GM18508 (cell line): ENCODE measurements at regions not wholly inside any gene's neighbourhood (a gene's known extent, or its start where the extent isn't known, plus 50 kb on each side); places are given as distances from the start of the nearest gene placed in this dataset.
"Not testable (repeated sequence)": the region's sequence is repeated elsewhere in the genome, so short reads cannot be mapped to it uniquely, and the experiment has no call there.

Experiments used
- ATAC-seq: cut with Tn5 transposase; IDR thresholded peaks from one replicate; pipeline ENCODE4 v1.9.1; 2021; ENCODE audit warnings: moderate number of reproducible peaks; ENCODE audit not compliant: insufficient read depth, unreplicated experiment

DNA sequence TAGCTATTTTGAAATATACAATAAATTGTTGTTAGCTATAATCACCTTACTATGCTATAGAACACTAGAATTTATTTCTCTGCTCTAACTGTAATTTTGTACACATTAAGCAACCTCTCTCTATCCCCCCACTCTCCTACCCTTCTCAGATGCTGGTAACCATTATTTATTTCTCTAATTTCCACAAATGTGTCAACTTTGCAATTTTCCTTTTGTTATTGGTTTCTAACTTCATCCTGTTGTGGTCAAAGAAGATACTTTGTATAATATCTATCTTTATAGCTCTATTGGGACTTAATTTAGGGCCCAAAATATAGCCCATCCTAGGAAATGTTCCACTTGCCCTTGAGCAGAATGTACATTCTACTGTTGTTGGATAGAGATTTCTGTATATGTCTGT, 229.3 kb downstream of the SATB1 start:
- no peak for ATAC-seq

DNA sequence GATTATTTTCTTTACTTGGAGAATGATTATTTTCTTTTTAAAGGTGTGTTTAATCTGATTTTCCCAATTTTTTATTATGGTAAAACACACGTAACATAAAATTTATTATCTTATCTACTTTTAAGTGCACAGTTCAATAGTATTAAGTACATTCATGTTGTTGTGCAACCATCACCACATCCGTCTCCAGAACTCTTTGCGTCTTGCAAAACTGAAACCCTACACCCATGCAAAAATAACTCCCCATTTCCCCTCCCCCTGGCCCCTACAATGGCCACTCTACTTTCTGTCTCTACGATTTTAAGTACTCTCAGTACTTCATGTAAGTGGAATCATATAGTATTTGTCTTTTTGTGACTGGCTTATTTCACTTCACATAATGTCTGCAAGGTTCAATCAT, 230.7 kb downstream of the SATB1 start:
- no peak for ATAC-seq

DNA sequence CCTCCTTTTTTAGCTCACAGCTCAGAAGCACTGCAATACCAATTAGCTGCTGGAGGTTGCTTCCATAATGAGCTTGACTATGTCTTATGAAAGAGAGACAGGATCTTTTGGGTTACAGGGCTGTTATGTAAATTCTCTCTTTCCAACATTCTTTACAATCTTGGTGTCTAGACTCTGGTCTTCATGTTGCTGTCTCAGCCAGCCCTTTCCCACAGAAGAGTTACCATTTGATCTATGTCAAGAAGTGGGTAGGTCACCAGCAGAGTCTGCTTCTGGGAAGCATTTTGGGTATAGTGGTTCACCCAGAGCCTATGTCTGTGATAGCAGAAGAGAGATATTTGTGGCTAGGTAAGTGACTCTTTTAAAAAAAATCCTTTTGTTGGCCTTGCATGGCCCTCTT, 234.5 kb downstream of the SATB1 start:
- ATAC-seq: no peak

DNA sequence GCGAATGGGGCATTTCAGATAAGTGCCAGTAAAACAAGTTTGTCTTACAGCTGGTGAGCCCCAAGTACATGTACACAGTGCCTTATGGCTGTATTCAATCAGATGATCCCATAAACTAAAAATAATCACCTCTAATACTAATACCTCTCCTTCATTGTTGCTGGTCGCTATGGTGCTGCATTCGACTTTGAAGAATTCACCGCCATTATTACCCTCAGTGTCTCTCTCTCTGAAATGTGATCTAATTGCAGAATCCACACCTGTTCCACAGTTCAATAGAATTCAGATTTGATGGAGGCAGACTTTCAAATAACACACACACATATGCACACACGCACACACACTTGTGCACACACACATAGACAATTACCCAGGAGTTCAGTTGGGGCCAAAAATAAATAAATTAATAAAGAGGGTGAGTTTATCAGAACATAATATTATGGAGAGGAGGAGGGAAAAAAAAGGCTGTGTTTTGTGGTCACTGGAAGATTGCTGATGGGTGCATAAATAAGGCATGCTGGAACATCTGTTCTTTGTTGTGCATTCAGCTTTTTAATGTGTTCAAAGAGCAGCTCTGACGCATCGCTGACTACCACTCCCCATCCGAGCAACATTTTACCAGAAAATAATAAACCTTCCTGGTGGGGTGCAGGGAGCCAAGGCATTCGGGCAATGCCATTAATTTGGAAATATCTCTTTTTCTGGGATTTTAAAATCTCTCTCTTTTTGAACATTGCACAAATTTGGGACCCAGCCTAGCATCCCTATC, 235.7 kb downstream of the SATB1 start:
- ATAC-seq: no peak

DNA sequence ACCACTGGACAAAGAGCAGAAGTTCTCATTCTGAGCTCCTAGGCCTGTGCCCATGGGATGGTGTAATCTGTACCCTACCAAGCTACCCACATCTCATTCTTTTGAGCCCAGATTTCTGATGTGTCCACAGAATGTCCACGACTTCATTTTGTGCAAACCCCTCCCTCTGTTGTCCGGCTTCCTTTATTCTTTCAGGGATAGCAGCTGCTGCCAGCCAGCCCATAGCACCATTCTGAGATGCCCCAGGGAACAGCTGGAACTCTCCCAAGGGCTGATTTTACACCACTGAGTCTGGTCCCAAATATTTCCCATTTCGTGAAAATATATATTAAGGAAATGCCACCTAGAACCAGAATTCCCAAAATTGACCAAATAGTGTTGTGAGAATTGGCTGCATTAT, 236.6 kb downstream of the SATB1 start:
- no peak for ATAC-seq

DNA sequence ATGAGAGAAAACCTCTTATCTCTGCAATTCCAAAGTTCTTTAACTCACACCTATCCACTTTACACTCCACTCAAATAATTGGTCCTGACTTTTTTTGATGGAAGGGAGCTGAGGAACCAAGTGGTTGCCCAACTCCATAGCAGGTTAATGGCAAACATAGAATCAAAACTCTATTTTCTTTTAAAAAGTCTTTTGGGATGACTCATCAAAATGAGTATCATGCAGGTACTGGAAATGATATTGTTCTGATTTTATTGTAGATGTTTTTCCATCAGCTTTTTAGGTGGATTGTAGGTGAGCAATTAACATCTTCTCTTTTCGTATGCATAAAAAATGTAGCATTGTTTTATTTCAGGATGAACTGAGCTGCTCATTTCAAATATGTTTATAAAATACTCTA, 239.5 kb downstream of the SATB1 start:
- no peak for ATAC-seq

DNA sequence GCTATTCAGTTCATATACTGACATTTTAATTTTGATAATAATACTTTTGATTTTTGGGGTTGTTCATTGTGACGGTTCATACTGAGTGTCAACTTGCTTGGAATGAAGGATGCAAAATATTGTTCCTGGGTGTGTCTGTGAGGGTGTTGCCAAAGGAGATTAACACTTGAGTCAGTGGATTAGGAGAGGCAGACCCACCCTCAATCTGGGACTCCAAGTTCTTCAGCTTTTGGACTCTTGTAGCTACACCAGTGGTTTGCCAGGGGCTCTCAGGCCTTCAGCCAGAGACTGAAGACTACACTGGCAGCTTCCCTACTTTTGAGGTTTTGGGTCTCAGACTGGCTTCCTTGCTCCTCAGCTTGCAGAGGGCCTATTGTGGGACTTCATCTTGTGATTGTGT, 242.2 kb downstream of the SATB1 start:
- not testable (repeated sequence) for ATAC-seq

DNA sequence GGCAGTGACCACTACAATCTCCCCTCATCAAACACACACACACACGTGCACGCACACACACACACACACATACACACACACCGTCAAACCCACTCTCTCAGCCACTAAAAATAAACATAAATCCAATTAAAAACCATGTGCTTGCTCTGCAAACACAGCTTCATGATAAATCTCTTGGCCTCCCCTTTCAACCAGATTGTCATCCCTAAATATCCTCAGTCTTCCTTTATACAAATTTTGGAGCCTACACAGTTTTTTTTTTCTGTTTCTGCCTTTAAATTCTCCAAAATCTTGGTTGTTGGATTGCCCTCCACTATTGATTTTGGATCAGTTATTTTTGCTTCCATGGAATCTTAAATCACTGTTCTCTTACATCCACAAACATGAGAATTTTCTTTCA, 245.6 kb downstream of the SATB1 start:
- no peak for ATAC-seq

DNA sequence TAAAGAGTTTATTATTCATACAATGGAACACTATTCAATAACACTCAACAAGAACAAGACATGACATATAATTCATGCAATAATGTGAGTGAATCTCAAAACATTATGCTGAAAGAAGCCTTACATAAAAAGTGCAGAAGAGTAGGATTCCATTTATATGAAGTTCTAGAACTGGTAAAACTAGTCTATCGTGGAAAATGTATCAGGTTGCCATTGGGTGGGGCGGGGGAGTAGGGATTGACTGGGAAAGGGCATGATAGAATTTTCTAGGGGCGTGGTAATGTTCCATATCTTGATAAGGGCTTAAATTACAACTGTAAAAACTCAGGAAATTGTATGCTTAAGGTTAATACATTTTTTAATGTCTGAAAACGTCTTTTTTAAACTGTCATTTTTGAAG, 247.9 kb downstream of the SATB1 start:
- ATAC-seq: no peak

DNA sequence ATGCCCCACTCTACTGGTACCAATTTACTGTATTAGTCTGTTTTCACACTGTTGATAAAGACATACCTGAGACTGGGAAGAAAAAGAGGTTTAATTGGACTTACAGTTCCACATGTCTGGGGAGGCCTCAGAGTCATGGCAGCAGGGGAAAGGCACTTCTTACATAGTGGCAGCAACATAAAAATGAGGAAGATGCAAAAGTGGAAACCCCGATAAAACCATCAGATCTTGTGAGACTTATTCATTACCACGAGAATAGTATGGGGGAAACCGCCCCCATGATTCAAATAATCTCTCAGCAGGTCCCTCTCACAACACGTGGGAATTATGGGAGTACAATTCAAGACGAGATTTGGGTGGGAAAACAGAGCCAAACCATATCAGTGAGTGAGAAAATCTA, 251.2 kb downstream of the SATB1 start:
- not testable (repeated sequence) for ATAC-seq

DNA sequence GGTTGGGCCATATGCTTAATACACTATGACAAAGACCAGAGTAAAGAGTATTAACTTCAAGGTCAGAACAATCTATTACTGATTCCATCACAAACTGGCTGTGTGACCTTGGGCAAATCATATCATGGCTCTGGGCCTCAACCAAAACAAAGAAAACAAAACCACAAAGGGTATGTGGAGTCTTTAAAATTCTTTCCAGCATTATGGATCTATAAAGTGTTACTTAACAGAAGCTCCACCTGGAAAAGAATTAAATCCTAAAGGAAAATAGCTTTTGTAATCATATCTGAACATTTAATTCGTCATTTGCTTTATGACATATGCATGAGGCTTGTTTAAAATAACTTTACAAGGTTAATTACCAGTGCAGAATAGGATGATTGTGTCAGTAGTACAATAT, 265.5 kb downstream of the SATB1 start:
- ATAC-seq: no peak

DNA sequence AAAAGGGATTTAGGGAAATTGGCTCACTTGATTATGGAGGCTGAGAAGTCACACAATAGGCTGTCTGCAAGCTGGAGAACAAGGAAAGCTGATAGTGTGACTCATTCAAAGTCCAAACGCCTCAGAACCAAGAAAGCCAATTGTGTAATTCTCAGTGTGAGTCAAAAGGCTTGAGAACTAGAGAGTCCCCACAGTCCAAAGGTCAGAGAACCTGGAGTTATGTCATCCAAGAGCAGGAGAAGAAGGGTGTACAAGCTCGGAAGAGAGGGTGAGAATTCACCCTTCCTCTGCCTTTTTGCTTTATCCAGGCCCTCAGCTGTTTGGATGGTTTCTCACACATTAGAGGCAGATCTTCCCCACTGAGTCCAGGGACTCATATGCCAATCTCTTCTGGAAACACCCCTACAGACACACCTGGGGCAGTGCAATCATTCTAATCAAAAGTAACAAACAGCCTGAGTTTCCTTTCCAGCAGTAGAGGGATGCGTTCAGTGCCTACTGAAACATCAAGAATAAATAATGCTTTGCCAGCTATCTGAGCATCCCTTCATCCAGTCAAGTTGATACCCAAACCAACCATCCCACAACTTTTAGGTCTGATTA, 271.5 kb downstream of the SATB1 start:
- ATAC-seq: no peak

DNA sequence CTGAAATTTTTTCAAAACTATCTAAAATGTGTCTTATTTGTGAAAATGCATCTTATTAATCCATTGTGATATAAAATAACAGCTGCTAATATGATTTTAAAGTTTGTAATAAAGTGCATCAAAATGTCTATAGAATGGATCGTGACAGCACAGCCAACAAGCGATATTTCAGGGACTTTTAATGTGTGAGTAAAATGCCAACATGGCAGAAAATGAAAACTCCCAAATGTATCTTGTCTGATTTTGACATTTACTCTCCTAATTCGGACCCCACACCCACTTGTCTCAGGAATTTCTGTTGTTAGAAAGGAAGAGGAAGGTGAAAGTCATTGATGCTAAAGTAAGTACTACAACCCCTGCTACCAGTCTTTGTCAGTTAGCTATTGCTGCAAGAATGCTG, 273.9 kb downstream of the SATB1 start:
- no peak for ATAC-seq

DNA sequence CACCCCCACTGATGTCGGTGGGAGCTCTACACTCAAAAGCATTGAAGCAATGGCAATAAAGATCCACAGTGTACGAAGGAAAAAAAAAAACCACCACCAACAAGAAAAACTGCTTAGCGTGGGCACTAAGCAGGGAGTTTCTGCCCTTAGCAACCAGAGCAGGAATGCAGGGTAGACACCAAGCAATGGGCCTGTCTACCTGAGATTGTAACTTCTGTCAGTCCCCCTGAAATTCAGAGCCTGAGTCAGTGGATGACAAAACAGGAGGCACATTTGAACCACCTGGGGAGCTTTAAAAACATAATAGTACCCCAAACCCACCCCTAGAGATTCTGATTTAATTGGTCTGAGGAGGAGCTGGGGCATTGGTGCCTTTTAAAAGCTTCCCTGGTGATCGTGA, 275.2 kb downstream of the SATB1 start:
- ATAC-seq: no peak

DNA sequence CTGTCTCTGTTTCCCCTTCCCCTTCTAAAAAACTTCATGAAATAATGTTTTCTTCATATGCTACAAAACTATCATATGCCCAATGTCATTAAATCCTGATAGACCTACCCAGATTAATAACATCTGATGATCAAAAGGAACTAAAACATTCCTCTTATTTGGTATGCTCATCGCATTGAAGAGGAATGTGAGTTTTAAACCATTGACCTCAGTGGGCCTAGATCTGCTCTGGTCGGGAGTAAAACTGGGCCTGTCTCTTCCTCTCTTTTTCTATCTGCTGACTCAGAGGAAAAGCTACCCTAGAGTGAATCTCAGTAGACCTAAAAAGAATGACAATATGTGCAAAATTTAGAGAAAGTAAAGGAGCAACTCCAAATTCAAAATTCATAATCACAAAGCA, 275.8 kb downstream of the SATB1 start:
- ATAC-seq: no peak

DNA sequence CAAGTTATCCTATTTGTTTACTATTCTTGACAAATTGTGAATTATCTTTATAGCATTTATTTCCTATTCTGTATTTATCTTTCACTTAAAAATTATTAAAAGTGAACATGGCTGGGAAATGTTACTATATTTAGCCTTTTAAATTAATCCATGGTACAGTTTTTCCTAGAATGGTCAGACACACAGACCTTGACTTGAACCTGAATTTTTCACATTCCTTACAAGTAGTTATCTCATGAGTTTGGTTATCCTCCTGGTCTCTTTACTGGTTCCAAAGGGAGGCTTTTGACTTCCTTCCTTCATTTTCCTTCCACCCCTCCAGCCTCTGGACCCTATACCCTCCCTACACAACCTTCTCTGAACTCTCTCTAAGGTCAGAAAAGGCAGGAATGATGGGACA, 280.6 kb downstream of the SATB1 start:
- no peak for ATAC-seq

DNA sequence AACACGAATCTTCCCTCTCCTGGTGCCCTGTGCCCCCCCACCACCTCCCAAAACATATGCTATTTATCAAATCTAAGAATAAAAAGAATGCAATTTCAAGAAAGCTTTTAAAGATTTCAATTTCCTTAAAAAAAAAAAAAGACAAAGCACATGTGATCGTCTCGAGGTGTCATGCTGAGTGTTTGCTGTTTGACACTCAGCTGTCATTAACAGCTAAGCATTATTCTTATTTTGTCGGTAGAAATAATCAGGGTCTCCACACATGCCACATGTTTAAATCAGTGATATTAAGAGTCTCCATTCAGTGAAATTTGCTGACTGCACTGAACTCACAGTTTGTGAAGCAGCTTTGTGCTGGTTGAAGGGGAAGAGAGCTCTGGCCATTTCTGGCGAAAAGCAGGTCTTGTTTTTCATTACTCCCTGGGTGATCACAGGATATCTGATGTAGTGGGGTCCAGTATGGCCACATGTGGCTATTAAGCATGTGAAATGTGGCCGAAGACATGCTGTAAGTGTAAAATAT, 281.8 kb downstream of the SATB1 start:
- no peak for ATAC-seq

DNA sequence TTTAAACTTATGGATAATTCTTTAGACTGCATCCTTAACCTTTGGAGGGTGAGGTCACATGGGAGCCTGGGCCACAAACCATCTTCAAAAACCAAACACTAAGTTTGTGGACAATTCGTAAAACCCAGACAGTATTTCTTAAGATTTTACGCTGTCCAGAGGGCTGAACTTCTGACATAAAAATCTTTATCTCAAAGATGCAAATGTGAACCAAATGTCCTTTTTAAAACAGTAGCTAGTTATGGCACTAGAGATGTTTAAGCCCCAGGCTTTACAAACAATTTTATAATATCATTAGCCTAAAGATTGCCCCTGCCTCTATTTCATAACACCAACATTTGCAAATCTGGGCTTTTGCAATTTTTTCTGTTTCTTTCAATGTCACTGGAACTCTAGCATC, 287.2 kb downstream of the SATB1 start:
- ATAC-seq: no peak

DNA sequence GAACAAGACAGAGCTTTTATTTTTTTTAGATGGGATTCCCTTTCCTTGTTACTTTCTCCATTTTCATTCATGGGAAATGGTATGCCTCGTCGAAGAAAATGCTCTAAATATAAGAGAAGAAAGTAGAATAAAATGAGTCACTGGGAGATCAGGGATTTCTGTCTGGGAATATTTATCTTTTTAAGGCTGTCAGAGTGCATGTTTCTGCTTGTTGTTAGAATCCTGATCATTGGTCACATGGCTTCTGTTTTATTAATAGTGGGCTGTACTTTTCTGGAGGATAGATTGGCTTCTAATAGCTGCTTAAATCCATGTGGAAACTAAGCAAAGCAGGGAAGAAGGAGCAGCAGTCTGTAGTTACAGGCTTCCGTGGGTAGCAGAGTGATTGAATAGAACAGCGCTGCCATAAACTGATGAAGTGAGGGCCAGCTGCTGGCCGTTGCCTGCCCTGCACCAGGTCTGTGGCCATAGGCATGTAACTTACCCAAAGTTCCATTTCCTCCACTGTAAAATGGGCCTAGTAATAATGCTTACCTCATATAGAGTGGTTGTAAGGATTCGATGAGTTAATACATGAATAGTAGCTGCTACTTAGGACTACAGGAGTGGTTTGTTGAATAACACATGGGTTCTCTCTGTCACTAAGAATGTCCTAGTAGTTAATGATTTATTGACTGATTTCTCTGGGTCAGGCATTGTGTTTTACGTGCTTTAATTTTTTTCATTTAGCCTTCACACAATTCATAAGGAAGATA, 289.9 kb downstream of the SATB1 start:
- ATAC-seq: no peak

DNA sequence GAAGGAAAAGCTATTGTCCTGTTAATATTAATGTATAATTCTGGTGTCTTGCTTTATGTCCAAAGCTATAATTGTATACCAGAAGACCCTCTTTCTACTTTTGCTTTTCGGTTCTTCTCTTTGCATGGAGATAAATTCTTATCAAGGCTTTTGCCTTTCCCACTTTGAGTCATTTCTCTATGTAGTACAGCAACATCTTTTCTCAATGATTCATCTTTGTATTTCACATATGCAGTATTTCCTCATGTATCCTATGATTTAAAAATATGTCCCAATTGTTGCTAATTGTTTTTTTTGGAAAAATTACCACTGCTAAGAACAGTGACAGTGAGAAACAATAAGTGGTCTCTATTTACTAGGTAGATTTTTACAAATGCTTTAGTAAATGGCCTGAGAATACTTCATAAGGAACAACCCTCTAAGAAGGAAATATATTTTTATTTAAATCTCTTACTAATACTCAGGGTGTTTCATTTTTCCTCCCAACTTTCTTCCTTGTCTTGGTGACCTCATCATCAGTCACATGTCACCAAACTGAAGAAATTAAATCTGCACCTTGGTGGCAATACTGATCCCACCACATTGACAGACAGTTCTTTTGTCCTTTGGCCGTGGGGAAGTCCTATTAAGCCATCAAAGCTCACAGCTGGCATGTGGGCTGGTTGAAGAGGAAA, 290.6 kb downstream of the SATB1 start:
- no peak for ATAC-seq

DNA sequence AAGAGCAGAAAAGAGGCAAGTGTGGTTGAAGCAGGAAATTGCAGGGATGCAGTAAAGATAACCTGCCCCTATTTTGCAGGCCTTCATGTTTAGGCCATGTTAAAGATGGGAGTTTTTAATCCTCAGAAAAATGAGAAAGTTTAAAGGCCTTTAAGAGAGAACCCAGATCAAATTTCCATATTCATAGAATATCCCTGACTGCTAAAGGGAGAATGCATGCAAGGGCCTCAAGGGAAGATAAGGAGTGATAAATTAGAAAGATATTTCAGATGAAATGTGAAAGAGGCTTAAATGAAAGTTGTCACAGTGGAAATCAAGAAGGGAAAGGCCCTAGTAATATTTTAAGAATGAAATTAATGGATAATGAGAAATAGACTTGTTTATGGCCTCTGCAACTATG, 292.1 kb downstream of the SATB1 start:
- ATAC-seq: no peak
